AG04449 (cell line): ENCODE measurements at regions not wholly inside any gene's neighbourhood (a gene's known extent, or its start where the extent isn't known, plus 50 kb on each side); places are given as distances from the start of the nearest gene placed in this dataset.

Experiments
- CTCF ChIA-PET: fragments of 350-600 bp; formaldehyde crosslinking; extraction: SDS; loops from one replicate; lab custom pipeline; 2021; ENCODE audit warnings: antibody characterized with exemption; lab: Yijun Ruan, JAX
- POLR2A ChIA-PET: fragments of 400-600, 350-600 bp; formaldehyde crosslinking; extraction: SDS; loops from one replicate; lab custom pipeline; 2020; ENCODE audit warnings: antibody characterized with exemption, inconsistent platforms; lab: Yijun Ruan, JAX
- DNase-seq: peaks from one replicate; pipeline ENCODE4 v3.0.0-alpha.2; 2010; ENCODE audit warnings: low read depth, low spot score
- H3K4me3 ChIP-seq: 2 replicates; pipeline ENCODE4 v1.5.1; 2011; ENCODE audit warnings: low read depth, mild to moderate bottlenecking, control low read depth, low read length
- CTCF ChIP-seq: IDR thresholded peaks from one replicate; pipeline ENCODE4 v1.5.1; 2011; ENCODE audit warnings: mild to moderate bottlenecking, moderate library complexity, low read length, control low read depth, inconsistent platforms; ENCODE audit not compliant: insufficient read depth; ENCODE audit errors: missing control alignments

GRCh38 chr6:90907931-90908655 is 321.2 kb upstream of the MAP3K7 start:
- ChIA-PET POLR2A (interaction anchor here (0.6 kb wide), 1 partner anchor 9 kb away, joined by 3 read pairs; no protein-coding TSS in a partner anchor), CTCF (no interaction called here)
- TF ChIP-seq CTCF = no peak
- H3K4me3 ChIP-seq = no peak overlapping the region
- no peak for DNase-seq

GRCh38 chr6:90905351-90905750 is 318.5 kb upstream of the MAP3K7 start:
- DNase-seq = no peak
- no peak overlapping the region for H3K4me3 ChIP-seq
- CTCF ChIA-PET = no interaction called here
- POLR2A ChIA-PET = no interaction called here
- no peak for TF ChIP-seq CTCF

- ChIA-PET CTCF (no interaction called here), POLR2A (no interaction called here)
- TF ChIP-seq CTCF = no peak
- DNase-seq = no peak
- H3K4me3 ChIP-seq = no peak overlapping the region
Observed at GRCh38 chr6:90900034-90900433, 313.2 kb upstream of the MAP3K7 start.

- ChIA-PET POLR2A (no interaction called here), CTCF (no interaction called here)
- H3K4me3 ChIP-seq = no peak overlapping the region
- no peak for DNase-seq
- TF ChIP-seq CTCF = no peak
Observed at GRCh38 chr6:90898763-90899162, 311.9 kb upstream of the MAP3K7 start.

- no peak for TF ChIP-seq CTCF
- H3K4me3 ChIP-seq = no peak overlapping the region
- ChIA-PET POLR2A (no interaction called here), CTCF (no interaction called here)
- DNase-seq = no peak
Observed at GRCh38 chr6:90896075-90896547, 309.2 kb upstream of the MAP3K7 start.

- CTCF ChIA-PET = no interaction called here
- no peak overlapping the region for H3K4me3 ChIP-seq
- POLR2A ChIA-PET = no interaction called here
- TF ChIP-seq CTCF = no peak
- no peak for DNase-seq
Observed at GRCh38 chr6:90895299-90896074, 308.6 kb upstream of the MAP3K7 start.
